H4 (cell line): ENCODE measurements at regions not wholly inside any gene's neighbourhood (a gene's known extent, or its start where the extent isn't known, plus 50 kb on each side); places are given as distances from the start of the nearest gene placed in this dataset.

Experiments
- DNase-seq: peaks from one replicate; pipeline ENCODE4 v3.0.0-alpha.2; 2015; ENCODE audit warnings: low spot score

DNA sequence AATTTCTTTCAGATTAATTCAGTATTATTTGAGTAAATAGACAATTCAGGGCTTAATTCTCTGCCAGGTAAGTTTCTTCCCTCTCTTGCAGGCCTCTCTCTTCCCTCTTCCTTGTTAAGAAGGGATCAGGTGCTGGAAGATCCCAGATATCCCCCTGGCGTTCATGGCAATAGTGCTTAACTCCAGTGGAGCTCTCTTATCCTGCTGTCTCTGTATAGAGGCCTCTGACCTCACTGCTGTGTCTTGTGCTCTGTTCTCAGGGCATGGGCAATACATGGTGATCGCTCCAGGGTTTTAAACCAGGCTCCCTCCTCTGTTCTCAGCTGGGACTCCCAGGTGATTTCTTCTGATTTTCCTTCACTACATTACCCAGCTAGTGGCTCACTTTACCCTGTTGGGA lies 226.8 kb downstream of the MC4R start:
- no peak for DNase-seq

DNA sequence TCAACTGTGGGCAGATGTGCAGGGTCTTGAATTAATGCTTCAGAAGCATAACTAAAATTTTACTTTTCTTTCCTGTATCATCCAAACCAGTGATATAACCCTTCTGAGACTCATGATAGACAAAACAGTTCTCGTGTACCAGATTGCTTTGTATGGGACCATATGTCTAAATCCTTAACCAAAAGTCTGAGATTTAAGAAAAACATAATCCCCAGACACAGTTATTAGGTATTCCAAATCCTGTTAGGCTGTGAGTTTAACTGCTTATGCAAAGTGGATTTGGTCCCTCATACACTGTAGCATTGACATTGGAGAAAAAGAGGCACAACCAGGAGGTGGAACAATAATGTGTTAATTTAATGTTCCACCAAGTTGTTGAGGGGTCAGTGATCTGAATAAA lies 235.0 kb downstream of the PMAIP1 start:
- DNase-seq = no peak

DNA sequence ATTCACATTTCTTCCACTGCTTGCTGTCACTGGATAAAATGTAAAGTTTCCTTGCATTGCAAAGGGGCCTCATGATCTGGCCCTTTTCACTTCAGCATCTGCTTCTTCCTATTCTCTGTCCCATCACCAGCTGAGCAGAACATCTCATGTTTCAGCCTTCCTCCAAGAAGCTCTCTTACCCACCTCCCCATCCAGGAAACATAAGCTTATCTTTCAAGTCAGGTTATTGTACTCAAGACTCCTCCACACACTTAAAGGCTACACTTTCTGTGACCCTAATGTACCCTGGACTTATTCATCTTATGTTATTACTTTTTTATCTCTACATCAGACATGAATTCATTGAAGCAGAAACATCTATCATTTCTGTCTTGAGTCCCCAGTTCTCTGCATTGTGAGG lies 230.5 kb downstream of the PMAIP1 start:
- no peak for DNase-seq

DNA sequence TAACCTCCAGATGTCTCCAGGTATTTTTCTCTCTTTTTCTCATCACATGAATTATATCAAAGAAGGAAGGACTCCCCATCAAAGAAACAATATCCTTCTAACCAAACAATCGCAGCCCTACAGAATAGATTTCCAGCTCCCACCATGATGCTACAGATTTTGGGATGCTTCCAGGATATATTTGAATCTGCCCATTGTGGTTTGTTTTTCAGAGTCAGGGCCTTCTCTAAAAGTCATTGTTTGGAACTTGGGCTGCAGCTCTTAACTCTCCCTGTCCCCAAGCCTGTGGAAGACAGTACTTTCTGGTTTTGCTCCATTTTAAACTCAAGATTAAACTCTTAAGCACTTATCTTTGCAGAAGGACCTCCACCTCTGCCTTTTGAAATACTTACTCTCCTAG lies 223.2 kb downstream of the PMAIP1 start:
- DNase-seq = no peak

DNA sequence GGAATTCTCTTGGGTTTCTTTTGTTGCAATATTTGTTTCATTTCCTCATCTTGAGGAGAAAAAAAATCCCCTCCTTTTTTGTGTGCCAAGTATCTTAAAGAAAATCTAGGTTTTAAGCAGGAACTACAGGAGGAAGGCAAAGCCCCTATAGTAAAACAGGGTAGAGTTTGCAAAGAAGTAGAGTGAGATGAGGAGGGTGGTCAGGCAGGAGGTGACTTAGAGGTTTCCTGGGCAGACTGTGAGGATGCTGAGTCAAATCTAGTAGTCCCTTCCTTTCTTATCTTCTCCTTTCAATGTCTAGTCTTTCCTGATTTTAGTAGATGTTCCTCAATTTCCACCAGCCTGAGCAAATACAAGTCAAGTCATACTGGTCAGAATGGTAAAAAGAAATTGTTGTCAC lies 222.5 kb downstream of the PMAIP1 start:
- no peak for DNase-seq

DNA sequence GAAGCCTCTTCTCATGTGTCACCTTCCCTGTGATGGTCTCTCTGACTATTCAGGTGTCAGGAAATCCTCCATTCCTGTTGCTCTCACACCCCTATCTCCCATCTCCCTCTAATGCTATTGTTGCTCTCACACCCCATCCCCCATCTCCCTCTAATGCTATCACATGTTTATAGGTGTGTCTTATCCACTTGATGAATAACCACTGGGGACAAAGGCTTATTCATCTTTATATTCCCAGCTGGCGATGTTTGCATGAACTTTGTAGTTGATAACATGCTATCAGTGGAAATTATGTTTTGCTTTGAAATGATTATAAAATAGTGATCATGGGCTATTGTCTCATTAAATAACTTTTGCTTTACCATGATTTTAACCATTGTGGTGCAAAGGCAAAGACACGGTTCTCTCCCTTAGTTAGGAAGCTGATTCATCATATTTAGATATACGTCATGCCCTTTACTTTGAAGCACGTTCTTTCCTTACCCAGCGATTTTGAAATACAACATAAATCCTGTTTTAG lies 220.5 kb downstream of the PMAIP1 start:
- DNase-seq = no peak

DNA sequence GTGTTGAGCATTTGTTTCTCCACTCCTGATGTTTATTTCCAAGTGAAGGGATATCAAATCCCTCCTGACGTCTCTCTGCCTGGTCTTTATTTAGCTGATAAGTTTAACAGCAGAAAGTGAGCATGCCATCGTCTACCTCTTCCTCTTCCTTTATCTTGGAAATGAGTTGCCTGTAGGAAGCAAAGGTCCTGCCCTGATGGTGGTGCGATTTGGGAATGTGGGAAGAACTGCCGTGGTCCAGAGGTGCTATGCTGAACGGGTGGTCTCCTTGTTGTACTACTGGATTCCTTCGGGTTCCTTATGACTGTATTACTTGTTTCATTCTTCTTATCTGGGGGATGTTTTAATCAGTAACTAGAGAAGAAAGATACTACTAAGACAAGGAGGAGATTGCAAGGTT lies 217.5 kb downstream of the PMAIP1 start:
- no peak for DNase-seq

DNA sequence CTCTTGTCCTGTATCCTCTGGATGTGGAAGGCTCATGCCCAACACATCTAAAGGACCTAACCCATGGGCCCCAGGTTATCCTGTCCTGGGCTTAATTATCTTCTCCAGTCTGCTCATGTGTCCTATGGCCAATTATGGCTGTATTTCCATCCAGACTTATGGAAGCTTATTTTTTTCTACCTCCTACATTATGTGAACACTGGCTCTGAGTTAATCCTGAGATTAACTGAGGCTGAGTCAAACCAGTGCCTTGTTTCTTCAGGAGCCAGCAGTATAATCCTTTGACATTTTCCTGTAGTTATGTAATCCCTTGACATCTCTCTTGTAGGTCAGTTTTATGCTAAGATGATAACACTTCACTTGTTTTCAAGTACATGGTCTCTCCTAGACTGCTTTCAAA lies 213.6 kb downstream of the PMAIP1 start:
- DNase-seq = no peak

DNA sequence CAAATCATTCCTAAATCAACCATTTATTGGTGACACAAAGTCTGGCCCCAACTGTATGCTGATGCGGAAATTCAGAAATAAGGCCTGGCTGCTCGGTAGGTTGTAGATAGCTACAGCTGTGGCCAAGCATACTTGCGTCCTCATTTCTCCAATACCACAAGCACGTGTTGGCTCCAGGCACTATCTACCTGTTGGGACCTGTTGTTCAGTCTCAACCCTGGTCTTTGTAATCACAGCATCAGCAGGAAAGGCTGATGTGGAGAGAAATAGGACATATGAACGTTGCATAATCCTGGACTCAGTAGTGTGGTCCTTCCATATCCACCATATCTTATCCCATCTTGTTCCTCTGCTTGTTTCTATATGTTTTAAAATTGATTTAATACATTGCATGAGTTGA lies 212.6 kb downstream of the PMAIP1 start:
- DNase-seq = no peak

DNA sequence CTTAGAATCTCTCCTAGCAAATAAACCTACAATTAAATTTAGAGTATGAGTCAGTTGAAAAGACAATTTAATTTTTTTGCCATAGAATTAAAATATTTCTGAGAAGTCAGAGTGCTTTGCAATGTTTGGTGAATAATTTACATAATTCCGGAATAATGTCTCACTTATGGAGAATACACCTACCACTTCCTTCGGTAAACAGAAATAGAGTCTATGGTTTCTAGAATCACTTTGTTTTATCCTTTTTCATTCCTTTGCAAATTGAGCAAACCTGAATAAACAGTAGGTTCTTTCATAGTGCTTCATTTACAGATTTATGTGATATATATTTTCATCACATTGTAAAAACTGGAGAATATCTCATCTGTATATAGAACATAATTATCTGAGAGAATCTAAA lies 211.7 kb downstream of the PMAIP1 start:
- no peak for DNase-seq

DNA sequence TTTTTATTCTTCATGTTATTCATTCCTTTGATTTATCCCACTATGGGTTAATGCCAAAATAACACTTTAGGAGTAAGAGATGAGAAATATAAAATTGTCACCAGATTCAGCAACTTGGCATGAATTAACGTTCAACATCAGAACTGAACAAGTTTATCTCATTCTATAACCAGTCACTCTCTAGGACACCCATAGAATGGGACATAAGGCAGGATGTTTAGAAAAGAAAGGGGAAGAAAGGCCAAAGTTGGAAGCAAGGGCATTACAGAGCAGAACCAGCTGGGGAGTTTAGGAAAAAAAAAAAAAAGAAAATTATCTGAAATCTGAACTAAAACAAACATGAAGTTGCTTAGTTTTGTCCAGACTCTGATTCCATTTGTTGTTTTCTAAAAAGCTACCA lies 211.0 kb downstream of the PMAIP1 start:
- DNase-seq = no peak

DNA sequence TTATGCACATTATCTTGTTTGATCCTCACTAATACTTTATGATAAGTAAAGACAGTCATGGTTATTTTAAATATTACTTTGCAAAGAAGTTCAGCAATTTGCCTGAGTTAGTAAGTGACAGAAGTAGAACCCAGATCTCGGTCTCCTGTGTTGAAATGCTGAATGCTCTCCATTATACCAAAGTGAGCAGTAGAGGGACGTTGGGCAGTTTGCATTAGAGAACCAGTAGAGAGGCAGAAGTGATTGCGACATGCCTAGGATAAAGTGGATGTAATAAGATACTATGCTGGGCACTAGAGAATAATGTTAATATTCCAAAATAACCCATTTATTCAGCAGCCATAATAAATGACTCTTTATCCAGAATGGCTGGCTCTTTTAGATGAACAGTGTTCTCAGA lies 201.0 kb downstream of the PMAIP1 start:
- no peak for DNase-seq

DNA sequence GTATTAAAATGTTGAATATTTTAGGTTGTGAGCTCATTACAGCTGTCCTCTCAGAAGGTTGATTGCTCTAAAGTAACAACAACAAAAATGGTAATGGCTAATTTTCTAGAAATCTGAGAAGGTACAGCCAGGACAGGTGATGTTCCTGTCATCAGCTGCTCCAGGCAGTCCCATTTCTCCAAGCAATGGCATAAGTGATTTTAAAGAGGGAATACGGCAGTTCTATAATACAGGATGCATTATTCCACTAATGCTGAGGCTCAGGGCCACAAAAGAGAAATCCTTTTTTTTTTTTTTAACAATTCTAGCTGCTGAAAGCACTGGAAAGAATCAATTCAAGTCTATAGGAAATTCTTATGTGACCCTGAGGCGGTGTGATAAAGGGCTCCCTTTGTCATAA lies 199.9 kb downstream of the PMAIP1 start:
- DNase-seq = no peak

DNA sequence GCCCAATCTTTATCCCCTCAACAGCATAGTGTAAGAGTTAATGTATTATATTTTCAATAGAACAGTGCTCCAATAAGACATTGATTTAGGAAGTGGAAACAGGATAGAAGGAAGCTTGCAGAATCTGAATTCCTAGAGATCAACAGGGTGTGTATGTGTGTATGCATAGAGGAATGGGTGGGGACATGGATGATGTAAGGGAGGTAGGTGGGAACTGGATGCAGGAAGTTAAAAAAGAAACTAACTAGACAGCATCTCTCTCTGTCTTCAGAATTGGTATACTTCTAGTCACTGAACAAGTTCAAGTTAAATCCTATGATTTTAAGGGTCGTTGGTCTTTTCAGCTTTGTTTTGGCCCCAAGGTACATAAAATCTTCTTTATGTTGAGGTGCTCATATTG lies 196.6 kb downstream of the PMAIP1 start:
- DNase-seq = peak; percentile 27

DNA sequence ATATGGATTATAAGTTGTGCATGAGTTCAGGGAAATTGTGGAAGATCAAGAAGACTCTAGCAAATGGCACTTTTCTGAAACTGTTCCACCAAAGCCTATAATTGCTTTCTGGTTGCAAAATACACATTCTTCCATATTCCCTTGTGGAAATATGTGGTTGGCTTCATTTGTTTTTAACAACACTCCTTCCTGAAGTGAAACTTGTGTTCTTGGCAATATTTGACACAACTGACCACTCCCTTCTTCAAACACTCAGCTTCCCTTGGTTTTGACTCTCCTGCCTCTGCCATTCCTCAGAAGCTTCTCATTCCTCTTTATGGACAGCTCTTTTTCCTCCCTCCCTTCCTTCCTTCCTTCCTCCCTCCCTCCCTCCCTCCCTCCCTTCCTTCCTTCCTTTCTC lies 192.3 kb downstream of the PMAIP1 start:
- DNase-seq = no peak

DNA sequence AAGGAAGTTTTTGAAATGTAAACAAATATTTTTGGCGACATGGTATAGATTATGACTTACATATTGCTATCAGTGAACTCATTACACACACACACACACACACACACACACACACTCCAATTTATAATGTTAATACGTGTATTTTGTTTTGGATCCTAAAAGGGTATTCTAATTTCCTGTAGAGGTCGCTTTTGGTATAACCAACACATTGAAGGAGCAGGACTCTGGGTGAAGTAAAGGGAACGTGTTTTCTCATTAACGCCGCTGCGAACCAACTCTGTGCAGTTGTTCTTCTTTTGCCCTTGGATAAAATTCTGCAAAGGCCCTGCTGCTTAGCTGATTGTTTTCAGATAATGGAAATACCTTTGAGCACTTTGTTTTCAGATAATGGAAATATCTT lies 190.4 kb downstream of the PMAIP1 start:
- DNase-seq = no peak

DNA sequence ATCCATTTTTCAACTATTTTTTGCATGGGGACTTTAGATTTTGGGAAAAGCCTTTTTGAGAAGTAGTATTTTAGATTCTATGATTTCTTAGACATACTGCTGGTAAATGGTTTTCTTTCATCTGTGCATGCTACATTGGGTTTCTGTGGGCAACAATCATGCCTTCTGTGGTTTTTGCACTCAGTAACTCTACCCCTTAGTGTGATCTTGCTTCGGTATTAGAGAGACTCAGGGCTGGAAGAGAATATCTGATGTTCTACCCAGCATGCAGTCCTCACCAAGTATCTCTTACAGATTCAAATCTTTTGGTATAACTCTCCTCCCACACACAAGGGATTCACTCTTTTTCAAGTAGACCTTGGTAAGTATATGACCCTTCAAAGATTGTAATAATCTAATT lies 183.0 kb downstream of the PMAIP1 start:
- DNase-seq = no peak

DNA sequence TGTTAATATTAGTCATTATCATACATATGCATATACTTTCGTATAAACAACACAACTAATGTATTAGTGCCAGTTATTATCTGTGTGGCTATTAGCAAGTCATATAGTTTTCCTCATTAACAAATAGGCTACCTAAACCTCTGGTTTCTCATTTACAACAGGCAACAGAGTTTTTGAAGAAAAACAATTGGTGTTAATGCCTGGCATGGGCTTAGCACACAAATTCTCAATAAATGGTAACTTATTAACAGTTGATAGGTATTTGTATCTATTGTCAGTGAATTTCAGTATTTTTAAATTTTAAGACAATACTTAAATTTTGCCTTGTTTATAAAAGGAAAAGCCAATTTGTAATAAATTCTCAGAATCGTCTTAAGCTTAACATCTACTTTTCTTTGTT lies 182.5 kb downstream of the PMAIP1 start:
- DNase-seq = no peak

DNA sequence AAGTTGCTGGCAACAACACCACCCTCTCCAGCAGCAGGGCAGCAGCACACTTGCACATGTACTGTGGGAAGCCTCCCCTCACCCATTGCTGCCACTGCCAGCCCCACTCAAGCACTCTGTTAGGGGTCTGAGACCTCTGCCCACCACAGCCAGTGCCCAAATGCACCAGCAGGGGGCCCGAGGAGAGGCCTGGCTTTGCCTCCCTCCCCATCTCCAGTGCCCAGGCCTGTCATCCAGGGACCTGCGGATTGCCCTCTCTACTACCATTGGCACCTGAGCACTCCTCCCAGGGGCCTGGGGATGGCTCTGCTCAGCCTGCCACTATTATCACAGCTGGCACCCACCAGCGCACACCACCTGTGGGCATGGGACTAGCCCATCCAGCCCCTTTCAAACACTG lies 175.7 kb downstream of the PMAIP1 start:
- DNase-seq = no peak

DNA sequence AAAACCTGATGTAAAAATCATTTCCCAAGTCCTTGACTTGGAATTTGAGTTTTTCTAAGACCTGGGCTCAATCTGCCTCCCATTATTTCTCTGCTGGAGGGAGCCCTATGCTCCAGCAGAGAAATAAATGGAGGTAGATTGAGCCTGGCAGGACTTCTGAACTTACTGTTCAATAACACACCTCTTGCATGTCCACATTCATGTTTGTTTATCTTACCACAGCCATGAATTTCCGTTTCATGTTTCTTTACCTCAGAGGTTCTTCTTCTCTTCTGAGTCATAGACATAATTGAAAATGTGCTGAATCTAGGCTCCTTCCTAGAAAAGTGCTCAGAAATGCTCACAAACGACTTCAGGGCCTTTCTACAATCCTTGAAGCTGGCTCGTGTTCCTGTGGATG lies 170.8 kb downstream of the PMAIP1 start:
- DNase-seq = peak; percentile 39

DNA sequence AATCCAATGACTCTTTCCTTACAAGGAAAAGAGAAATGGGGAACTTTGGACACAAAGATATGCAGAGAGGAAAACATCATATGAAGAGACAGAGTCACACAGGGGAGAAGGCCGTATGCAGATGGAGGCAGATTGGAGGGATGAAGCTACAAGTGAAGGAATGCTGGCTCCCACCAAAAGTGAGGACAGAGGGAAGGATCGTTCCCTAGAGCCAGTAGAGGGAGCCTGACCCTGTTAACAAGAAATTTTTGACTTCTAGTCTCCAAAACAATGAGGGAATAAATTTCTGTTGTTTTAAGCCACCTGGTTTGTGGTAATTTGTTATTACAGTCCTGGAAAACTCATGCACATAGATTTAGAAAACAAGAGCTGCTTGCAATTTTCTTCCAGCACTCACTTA lies 169.3 kb downstream of the PMAIP1 start:
- DNase-seq = peak; percentile 11

DNA sequence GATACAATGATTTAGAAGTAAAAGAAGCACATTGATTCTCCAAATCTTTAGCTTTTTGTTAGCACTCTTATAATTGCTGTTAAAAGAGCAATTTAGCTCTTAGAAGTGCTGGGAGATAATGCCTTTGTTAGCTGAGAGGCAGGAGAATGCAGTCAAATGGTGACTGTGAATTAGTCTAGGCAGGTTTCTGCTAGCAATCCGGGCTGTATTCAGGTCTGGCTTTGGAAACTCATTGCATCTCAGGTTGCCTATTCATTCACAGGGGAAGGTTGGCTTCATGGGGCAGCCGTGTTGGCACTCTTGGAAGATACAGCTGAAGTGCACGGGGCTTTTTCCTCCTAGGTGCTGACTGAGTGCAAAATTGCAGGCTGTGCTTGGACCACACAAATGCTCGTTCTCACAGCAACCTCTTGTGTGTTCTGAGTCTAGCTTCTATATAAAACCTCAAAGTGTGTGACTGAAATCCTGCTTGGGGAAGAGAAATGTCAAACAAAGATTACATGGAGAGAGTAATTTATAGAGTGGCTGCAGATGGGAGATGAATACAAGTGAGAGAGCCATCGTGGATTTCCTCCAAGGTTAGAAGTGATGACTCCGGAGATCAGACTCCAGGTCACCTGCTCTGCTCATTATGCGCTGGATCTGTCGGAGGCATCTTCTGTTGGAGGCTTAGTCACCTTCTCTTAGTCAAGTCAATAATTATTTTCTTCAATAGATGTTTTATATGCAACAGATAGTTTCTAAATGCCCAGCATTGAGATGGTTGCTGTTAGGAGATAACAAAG lies 167.8 kb downstream of the PMAIP1 start:
- no peak for DNase-seq

DNA sequence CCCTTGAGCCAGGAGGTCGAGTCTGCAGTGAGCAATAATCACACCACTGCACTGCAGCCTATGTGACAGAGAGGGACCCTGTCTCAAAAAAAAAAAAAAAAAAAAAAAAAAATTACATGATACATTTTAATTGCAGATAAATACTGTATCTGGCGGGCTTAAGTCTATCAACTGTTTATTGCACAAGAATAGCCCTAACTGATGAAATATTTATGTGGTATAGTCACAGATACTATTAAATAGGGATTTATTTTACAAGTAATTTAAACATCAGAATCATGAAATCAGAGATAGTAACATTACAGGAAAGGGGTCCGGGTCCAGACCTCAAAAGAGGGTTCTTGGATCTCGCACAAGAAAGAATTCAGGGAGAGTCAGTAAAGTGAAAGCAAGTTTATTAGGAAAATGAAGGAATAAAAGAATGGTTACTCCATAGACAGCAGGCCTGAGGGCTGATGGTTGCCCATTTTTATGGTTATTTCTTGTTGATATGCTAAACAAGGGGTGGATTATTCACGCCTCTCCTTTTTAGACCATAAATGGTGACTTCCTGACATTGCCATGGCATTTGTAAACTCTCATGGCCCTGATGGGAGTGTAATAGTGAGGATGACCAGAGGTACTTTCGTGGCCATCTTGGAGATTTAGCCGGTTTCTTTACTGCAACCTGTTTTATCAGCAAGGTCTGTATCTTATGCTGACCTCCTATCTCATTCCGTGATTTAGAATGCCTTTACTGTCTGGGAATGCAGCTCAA lies 166.6 kb downstream of the PMAIP1 start:
- no peak for DNase-seq
